HG02870 (cell line): ENCODE measurements at regions not wholly inside any gene's neighbourhood (a gene's known extent, or its start where the extent isn't known, plus 50 kb on each side); places are given as distances from the start of the nearest gene placed in this dataset.

ENCODE experiments used
- ATAC-seq: cut with Tn5 transposase; IDR thresholded peaks from one replicate; pipeline ENCODE4 v1.9.1; 2021; ENCODE audit warnings: mild to moderate bottlenecking, moderate library complexity; ENCODE audit not compliant: unreplicated experiment

GRCh38 chr20:7379621-7380220 is 560.5 kb downstream of the HAO1 start:
- ATAC-seq, result no peak

- no peak for ATAC-seq
These were observed 557.0 kb downstream of the HAO1 start for GRCh38 chr20:7383216-7383615.

- no peak for ATAC-seq
These were observed 552.5 kb downstream of the HAO1 start for GRCh38 chr20:7387638-7388193.

GRCh38 chr20:7389216-7389615 is 551.0 kb downstream of the HAO1 start:
- no peak for ATAC-seq

- ATAC-seq, result no peak
These were observed 547.6 kb downstream of the HAO1 start for GRCh38 chr20:7392542-7393206.

- no peak for ATAC-seq
These were observed 541.1 kb downstream of the HAO1 start for GRCh38 chr20:7399114-7399513.

GRCh38 chr20:7399575-7399974 is 540.7 kb downstream of the HAO1 start:
- ATAC-seq, result no peak

- ATAC-seq, result no peak
These were observed 533.6 kb downstream of the HAO1 start for GRCh38 chr20:7406671-7407070.

GRCh38 chr20:7410150-7410549 is 530.1 kb downstream of the HAO1 start:
- no peak for ATAC-seq

- ATAC-seq, result no peak
These were observed 529.2 kb downstream of the HAO1 start for GRCh38 chr20:7411075-7411474.

- no peak for ATAC-seq
These were observed 524.8 kb downstream of the HAO1 start for GRCh38 chr20:7415427-7415826.

- ATAC-seq, result no peak
These were observed 523.9 kb downstream of the HAO1 start for GRCh38 chr20:7416382-7416781.

GRCh38 chr20:7420345-7420744 is 519.9 kb downstream of the HAO1 start:
- ATAC-seq, result no peak

GRCh38 chr20:7426890-7427496 is 513.3 kb downstream of the HAO1 start:
- ATAC-seq, result no peak

- ATAC-seq, result no peak
These were observed 511.3 kb downstream of the HAO1 start for GRCh38 chr20:7428946-7429345.

- ATAC-seq, result no peak
These were observed 507.6 kb downstream of the HAO1 start for GRCh38 chr20:7432612-7433011.

GRCh38 chr20:7437311-7437710 is 502.9 kb downstream of the HAO1 start:
- ATAC-seq, result no peak

- ATAC-seq, result no peak
These were observed 491.0 kb downstream of the HAO1 start for GRCh38 chr20:7449269-7449668.

- no peak for ATAC-seq
These were observed 487.4 kb downstream of the HAO1 start for GRCh38 chr20:7452890-7453289.

GRCh38 chr20:7454047-7454446 is 486.2 kb downstream of the HAO1 start:
- no peak for ATAC-seq

GRCh38 chr20:7458459-7458858 is 481.8 kb downstream of the HAO1 start:
- ATAC-seq, result no peak

- ATAC-seq, result no peak
These were observed 481.2 kb downstream of the HAO1 start for GRCh38 chr20:7459083-7459482.
